ENCODE measurements at regions not wholly inside any gene's neighbourhood (a gene's known extent, or its start where the extent isn't known, plus 50 kb on each side); places are given as distances from the start of the nearest gene placed in this dataset.
A peak's percentile ranks its signal among the peaks of the same experiment; 100 is the strongest.

DNA sequence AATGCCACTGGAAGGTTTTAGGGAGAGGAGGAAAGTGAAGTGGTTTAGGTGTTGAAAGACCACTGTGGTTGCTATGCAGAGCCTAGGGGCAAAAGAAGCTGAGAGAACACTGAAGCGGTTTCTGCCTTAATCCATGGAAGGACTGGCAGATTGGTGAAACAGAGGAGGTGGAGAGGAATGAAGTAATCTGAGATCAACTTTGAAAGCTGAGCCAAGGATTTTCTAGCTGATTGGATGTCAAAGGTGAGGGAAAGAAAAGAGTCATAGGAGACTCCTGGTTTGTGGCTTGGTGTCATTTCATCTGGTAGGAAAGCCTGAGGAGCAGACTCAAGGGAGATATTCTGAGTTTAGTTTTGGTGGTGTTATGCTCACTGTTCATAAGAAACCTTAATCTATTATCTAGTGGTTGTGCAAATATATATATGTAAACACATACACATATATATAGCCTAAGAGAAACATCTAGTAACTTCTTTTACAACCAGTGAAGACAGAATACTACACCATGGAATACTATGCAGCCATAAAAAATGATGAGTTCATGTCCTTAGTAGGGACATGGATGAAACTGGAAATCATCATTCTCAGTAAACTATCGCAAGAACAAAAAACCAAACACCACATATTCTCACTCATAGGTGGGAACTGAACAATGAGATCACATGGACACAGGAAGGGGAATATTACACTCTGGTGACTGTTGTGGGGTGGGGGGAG is 134.1 kb upstream of the CREB1 start:
- Mint-ChIP-seq H3K4me1 (ENCODE audit: low read depth) (peaks cover 4% of the 10 kb centered on the region), H3K36me3 (ENCODE audit: insufficient read depth) (no peaks in the 10 kb centered on the region), H3K27ac (no peak overlapping the region), H3K4me3 (ENCODE audit: low read depth) (no peak overlapping the region), H3K27me3 (no peaks in the 10 kb centered on the region), H3K9me3 (ENCODE audit: low read depth) (peaks cover 7% of the 10 kb centered on the region)
- TF ChIP-seq, protein P1, sequence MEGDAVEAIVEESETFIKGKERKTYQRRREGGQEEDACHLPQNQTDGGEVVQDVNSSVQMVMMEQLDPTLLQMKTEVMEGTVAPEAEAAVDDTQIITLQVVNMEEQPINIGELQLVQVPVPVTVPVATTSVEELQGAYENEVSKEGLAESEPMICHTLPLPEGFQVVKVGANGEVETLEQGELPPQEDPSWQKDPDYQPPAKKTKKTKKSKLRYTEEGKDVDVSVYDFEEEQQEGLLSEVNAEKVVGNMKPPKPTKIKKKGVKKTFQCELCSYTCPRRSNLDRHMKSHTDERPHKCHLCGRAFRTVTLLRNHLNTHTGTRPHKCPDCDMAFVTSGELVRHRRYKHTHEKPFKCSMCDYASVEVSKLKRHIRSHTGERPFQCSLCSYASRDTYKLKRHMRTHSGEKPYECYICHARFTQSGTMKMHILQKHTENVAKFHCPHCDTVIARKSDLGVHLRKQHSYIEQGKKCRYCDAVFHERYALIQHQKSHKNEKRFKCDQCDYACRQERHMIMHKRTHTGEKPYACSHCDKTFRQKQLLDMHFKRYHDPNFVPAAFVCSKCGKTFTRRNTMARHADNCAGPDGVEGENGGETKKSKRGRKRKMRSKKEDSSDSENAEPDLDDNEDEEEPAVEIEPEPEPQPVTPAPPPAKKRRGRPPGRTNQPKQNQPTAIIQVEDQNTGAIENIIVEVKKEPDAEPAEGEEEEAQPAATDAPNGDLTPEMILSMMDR (IDR thresholded peaks at IDR 0.05; ENCODE audit: unreplicated experiment), result no peak
- no peak for DNase-seq (ENCODE audit: low spot score, unreplicated experiment)

DNA sequence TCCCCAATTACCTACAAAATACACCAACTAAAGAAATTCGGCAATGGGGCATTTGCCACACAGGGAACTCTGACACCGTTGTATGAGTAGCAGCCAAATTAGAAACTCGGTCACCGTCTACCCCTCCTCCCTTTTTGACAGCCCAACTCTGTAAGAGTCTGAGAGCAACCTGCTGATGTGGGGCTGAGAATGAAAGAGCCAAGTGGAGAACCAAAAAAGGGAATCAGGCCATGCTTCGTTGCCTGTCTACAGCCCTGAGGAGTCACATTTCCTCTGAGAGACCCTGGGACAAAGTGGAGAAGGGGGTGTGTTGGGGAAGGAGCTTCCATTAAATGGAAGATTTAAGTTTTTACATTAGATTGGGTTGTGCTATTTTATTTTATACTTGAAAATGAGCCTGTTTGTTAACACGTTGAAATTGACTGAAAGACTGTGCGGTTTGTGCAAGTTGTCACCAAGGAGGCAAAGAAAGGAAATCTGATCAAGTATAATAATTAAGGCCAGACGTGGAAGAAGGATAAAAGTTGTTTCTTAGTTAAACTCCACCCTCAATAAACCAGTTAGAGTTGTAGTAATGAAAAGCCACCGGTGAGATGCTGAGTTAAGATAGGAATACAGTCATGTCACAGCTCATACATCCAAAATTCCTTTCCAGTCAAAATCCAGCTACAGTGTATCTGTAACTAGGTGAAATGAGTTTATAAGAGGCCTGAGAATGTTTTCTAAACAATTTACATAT is 131.7 kb upstream of the CREB1 start:
- Mint-ChIP-seq H3K27me3 (no peaks in the 10 kb centered on the region), H3K36me3 (ENCODE audit: insufficient read depth) (no peaks in the 10 kb centered on the region), H3K4me3 (ENCODE audit: low read depth) (no peak overlapping the region), H3K4me1 (ENCODE audit: low read depth) (peaks cover 4% of the 10 kb centered on the region), H3K9me3 (ENCODE audit: low read depth) (peaks cover 4% of the 10 kb centered on the region), H3K27ac (no peak overlapping the region)
- DNase-seq (ENCODE audit: low spot score, unreplicated experiment), result no peak
- TF ChIP-seq, protein P1 (IDR thresholded peaks at IDR 0.05; ENCODE audit: unreplicated experiment), result no peak

DNA sequence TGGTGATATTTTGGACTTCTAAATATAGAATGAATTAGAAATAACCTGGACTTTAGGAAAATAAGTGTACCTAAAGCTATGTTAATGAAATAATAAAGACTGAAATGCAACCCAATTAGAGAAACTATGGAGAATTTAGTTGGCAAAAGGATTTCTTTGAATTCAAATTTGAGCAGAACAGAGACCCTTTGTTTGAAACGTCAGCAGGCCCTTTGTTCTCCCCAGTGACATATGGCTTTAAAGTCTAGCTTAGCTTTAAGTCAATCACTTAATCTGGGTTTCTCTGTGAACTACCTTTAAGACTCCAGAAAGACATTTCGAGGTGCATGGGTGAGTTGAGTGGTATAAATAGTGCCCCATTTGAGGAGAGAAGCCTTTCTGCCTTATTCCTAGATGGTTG is 130.5 kb upstream of the CREB1 start:
- H3K27ac Mint-ChIP-seq, result peak overlapping the region; percentile 6
- peaks cover 4% of the 10 kb centered on the region for H3K9me3 Mint-ChIP-seq (ENCODE audit: low read depth)
- DNase-seq (ENCODE audit: low spot score, unreplicated experiment), result no peak
- H3K36me3 Mint-ChIP-seq (ENCODE audit: insufficient read depth), result no peaks in the 10 kb centered on the region
- H3K4me1 Mint-ChIP-seq (ENCODE audit: low read depth), result peaks cover 4% of the 10 kb centered on the region
- H3K4me3 Mint-ChIP-seq (ENCODE audit: low read depth), result no peak overlapping the region
- H3K27me3 Mint-ChIP-seq, result no peaks in the 10 kb centered on the region
- TF ChIP-seq, protein P1 (IDR thresholded peaks at IDR 0.05; ENCODE audit: unreplicated experiment), result no peak

DNA sequence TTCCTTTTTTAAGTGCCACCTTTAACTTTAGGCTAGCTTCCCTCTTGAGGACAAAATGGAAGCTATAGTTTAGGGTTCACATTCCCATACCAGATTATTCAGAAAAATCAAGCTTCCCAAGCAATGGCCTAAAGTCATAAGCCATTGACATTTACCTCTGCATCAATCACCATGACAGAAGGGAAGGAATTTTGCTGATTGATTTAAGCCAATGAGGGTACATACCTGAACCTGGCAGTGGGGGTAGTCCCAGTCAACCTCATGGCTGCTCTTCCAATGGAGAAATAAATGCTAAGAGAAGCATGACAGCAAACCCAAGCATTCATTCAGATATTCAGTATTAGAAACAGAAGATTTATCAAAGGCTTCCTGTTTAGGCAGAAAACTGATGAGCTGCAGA is 128.4 kb upstream of the CREB1 start:
- no peak for DNase-seq (ENCODE audit: low spot score, unreplicated experiment)
- peaks cover 4% of the 10 kb centered on the region for H3K4me1 Mint-ChIP-seq (ENCODE audit: low read depth)
- H3K36me3 Mint-ChIP-seq (ENCODE audit: insufficient read depth), result no peaks in the 10 kb centered on the region
- TF ChIP-seq, protein P1 (IDR thresholded peaks at IDR 0.05; ENCODE audit: unreplicated experiment), result no peak
- no peak overlapping the region for H3K4me3 Mint-ChIP-seq (ENCODE audit: low read depth)
- no peaks in the 10 kb centered on the region for H3K27me3 Mint-ChIP-seq
- H3K27ac Mint-ChIP-seq, result no peak overlapping the region
- H3K9me3 Mint-ChIP-seq (ENCODE audit: low read depth), result no peaks in the 10 kb centered on the region

DNA sequence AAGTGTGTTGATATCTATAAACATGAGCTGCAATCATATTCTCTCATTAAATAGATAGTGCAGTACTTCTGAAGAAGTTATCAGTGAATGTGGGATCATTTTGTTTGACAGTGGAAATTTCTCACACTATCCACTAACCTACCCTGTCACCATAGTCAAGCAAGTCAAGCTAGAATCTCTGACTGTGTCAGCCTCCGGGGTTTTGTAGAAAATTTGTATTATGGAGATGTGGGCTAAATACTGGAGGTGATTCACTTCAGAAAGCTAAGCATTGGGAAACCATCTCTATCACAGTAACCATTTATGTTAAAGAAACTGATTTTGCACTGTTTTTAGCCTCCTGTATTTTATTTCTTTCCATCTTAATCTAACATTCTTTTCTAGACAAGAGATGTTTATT is 126.6 kb upstream of the CREB1 start:
- no peak overlapping the region for H3K4me3 Mint-ChIP-seq (ENCODE audit: low read depth)
- no peaks in the 10 kb centered on the region for H3K27me3 Mint-ChIP-seq
- H3K27ac Mint-ChIP-seq, result no peak overlapping the region
- H3K4me1 Mint-ChIP-seq (ENCODE audit: low read depth), result peaks cover 11% of the 10 kb centered on the region
- TF ChIP-seq, protein P1 (IDR thresholded peaks at IDR 0.05; ENCODE audit: unreplicated experiment), result no peak
- no peak for DNase-seq (ENCODE audit: low spot score, unreplicated experiment)
- H3K9me3 Mint-ChIP-seq (ENCODE audit: low read depth), result no peaks in the 10 kb centered on the region
- H3K36me3 Mint-ChIP-seq (ENCODE audit: insufficient read depth), result no peaks in the 10 kb centered on the region
